ENCODE measurements at regions not wholly inside any gene's neighbourhood (a gene's known extent, or its start where the extent isn't known, plus 50 kb on each side); places are given as distances from the start of the nearest gene placed in this dataset.

- no peak for TF ChIP-seq CTCF (IDR thresholded peaks at IDR 0.05; ENCODE audit: low read depth, low read length)
- no peak overlapping the region for H3K4me3 ChIP-seq (ENCODE audit: low read depth, low read length)
These were observed 1261.0 kb upstream of the ATXN8OS start for GRCh38 chr13:68846663-68847062.

DNA sequence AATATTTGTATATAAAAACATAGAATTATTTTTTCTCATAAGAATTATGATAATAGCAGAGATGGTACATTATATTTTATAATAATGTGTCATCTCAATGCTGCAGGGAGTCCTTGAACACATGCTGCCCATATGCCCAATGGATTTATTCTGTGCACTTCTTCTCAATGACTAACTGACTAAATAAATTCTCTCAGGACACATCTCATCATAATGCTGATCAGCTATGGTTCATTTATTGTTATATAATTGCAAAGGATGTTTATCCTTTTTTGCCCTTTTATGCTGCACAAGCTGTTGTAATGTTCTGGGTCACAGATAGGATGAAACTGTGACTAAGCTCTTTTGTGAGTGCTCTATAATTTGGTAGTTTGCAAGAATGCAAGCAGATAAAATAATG is 1273.3 kb upstream of the ATXN8OS start:
- TF ChIP-seq CTCF (IDR thresholded peaks at IDR 0.05; ENCODE audit: low read depth, low read length) = no peak
- H3K4me3 ChIP-seq (ENCODE audit: low read depth, low read length) = no peak overlapping the region

GRCh38 chr13:68816715-68817114 is 1290.9 kb upstream of the ATXN8OS start:
- no peak overlapping the region for H3K4me3 ChIP-seq (ENCODE audit: low read depth, low read length)
- no peak for TF ChIP-seq CTCF (IDR thresholded peaks at IDR 0.05; ENCODE audit: low read depth, low read length)

DNA sequence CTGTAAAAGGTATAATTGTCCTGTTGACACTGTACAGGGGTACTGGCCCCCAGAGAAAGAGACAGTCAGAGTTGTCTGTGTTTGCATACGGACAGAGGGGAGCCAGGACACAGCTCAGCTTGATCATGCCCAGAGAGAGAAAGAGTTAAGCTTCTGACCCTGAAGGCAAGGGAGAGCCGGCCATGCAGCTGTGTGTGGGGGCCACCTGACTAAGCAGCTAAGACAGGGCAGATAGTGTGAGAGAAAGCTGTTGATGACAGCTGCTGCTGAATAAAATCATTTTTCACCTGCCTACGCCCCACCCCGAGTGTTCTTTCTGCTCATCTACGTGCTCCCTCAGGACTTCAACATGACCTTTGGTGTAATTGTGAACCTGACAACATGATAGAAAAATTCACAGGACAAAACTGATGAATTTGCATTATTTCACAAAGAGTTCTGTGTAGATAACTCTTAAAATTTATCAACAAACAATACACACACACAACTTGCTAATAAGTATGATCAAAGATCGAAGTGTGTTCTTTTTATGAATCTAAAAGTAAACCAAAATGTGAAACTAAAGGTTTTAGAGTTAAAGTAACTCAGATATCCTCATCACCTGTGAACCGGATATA is 1294.3 kb upstream of the ATXN8OS start:
- TF ChIP-seq CTCF (IDR thresholded peaks at IDR 0.05; ENCODE audit: low read depth, low read length) = no peak
- H3K4me3 ChIP-seq (ENCODE audit: low read depth, low read length) = no peak overlapping the region

- TF ChIP-seq CTCF (IDR thresholded peaks at IDR 0.05; ENCODE audit: low read depth, low read length) = no peak
- H3K4me3 ChIP-seq (ENCODE audit: low read depth, low read length) = no peak overlapping the region
These were observed 1297.0 kb upstream of the ATXN8OS start for GRCh38 chr13:68810660-68811059.

GRCh38 chr13:68808456-68808855 is 1299.2 kb upstream of the ATXN8OS start:
- no peak overlapping the region for H3K4me3 ChIP-seq (ENCODE audit: low read depth, low read length)
- TF ChIP-seq CTCF (IDR thresholded peaks at IDR 0.05; ENCODE audit: low read depth, low read length) = no peak

DNA sequence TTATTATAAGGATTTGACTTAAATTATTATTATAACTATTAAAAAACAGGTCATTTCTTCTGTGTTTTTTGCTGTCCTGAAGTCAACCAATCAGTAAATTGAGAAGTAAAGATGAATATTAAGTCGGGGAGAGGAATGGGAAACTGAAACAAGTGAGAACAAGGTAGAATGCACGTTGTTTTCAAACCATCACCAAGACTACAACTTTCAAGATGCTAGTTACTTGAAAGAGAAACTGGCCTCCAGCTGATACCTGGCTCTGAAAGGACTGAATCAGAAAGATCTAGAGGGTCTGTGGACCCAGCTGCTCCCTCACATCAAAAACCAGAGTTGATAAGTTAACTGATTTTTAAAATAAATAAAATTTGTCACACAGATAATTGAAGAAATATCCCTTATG is 1301.5 kb upstream of the ATXN8OS start:
- TF ChIP-seq CTCF (IDR thresholded peaks at IDR 0.05; ENCODE audit: low read depth, low read length) = no peak
- H3K4me3 ChIP-seq (ENCODE audit: low read depth, low read length) = no peak overlapping the region

All from WI38 (cell line).